ENCODE measurements at regions not wholly inside any gene's neighbourhood (a gene's known extent, or its start where the extent isn't known, plus 50 kb on each side); places are given as distances from the start of the nearest gene placed in this dataset.
"Not testable (repeated sequence)": the region's sequence is repeated elsewhere in the genome, so short reads cannot be mapped to it uniquely, and the experiment has no call there.

GRCh38 chr15:79501086-79501485, 69.0 kb downstream of the MINAR1 start:
- Histone ChIP-seq H3K4me3 (ENCODE audit: low read depth, low read length) (no peak overlapping the region), H3K27me3 (ENCODE audit: control insufficient read depth, insufficient read depth, low read length) (no peaks in the 10 kb centered on the region; the same call in 1 of the 2 replicates), H3K36me3 (ENCODE audit: control insufficient read depth, insufficient read depth, low read length) (no peaks in the 10 kb centered on the region)
- POLR2A ChIA-PET = no interaction called here
- DNase-seq (ENCODE audit: low read depth) = no peak
- TF ChIP-seq, protein P1, sequence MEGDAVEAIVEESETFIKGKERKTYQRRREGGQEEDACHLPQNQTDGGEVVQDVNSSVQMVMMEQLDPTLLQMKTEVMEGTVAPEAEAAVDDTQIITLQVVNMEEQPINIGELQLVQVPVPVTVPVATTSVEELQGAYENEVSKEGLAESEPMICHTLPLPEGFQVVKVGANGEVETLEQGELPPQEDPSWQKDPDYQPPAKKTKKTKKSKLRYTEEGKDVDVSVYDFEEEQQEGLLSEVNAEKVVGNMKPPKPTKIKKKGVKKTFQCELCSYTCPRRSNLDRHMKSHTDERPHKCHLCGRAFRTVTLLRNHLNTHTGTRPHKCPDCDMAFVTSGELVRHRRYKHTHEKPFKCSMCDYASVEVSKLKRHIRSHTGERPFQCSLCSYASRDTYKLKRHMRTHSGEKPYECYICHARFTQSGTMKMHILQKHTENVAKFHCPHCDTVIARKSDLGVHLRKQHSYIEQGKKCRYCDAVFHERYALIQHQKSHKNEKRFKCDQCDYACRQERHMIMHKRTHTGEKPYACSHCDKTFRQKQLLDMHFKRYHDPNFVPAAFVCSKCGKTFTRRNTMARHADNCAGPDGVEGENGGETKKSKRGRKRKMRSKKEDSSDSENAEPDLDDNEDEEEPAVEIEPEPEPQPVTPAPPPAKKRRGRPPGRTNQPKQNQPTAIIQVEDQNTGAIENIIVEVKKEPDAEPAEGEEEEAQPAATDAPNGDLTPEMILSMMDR (IDR thresholded peaks at IDR 0.05; ENCODE audit: insufficient read depth, low read depth, low read length) = no peak
- CTCF ChIA-PET = no interaction called here

- POLR2A ChIA-PET = no interaction called here
- Histone ChIP-seq H3K4me3 (ENCODE audit: low read depth, low read length) (no peak overlapping the region), H3K36me3 (ENCODE audit: control insufficient read depth, insufficient read depth, low read length) (no peaks in the 10 kb centered on the region), H3K27me3 (ENCODE audit: control insufficient read depth, insufficient read depth, low read length) (no peaks in the 10 kb centered on the region)
- TF ChIP-seq, protein P1 (IDR thresholded peaks at IDR 0.05; ENCODE audit: insufficient read depth, low read depth, low read length) = no peak
- CTCF ChIA-PET = no interaction called here
- DNase-seq (ENCODE audit: low read depth) = no peak
Observed at GRCh38 chr15:79505956-79506355, 73.8 kb downstream of the MINAR1 start.

GRCh38 chr15:79512844-79513243, 80.7 kb downstream of the MINAR1 start:
- H3K36me3 ChIP-seq (ENCODE audit: control insufficient read depth, insufficient read depth, low read length); H3K4me3 ChIP-seq (ENCODE audit: low read depth, low read length); H3K27me3 ChIP-seq (ENCODE audit: control insufficient read depth, insufficient read depth, low read length); DNase-seq (ENCODE audit: low read depth); POLR2A ChIA-PET; CTCF ChIA-PET: not testable (repeated sequence)

GRCh38 chr15:79513417-79513816, 81.3 kb downstream of the MINAR1 start:
- no peaks in the 10 kb centered on the region for H3K36me3 ChIP-seq (ENCODE audit: control insufficient read depth, insufficient read depth, low read length)
- ChIA-PET POLR2A (no interaction called here), CTCF (no interaction called here)
- no peak for DNase-seq (ENCODE audit: low read depth)
- no peaks in the 10 kb centered on the region for H3K27me3 ChIP-seq (ENCODE audit: control insufficient read depth, insufficient read depth, low read length)
- TF ChIP-seq, protein P1 (IDR thresholded peaks at IDR 0.05; ENCODE audit: insufficient read depth, low read depth, low read length) = no peak
- H3K4me3 ChIP-seq (ENCODE audit: low read depth, low read length) = no peak overlapping the region

DNA sequence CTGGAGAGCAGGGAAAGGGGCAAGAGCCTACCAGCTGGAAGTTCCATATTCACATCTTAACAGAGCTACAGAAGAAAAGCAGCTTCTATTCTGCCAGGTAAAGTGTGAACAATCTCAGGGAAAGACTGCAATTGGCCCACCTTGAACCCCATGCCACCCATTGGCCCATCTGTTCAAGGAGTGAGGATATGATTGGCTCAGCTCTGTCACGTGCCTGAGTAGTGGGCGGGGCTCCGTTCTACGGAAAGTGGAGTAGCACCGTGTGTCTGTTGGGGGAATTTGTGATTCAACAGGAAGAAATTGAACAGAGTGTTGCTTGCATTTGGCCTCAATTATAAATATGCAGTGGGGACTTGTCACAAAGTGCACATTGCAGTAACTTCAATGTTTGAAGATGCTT, 81.8 kb downstream of the MINAR1 start:
- CTCF ChIA-PET = no interaction called here
- Histone ChIP-seq H3K4me3 (ENCODE audit: low read depth, low read length) (no peak overlapping the region), H3K36me3 (ENCODE audit: control insufficient read depth, insufficient read depth, low read length) (no peaks in the 10 kb centered on the region), H3K27me3 (ENCODE audit: control insufficient read depth, insufficient read depth, low read length) (no peaks in the 10 kb centered on the region)
- POLR2A ChIA-PET = no interaction called here
- TF ChIP-seq, protein P1 (IDR thresholded peaks at IDR 0.05; ENCODE audit: insufficient read depth, low read depth, low read length) = no peak
- DNase-seq (ENCODE audit: low read depth) = no peak

- ChIA-PET CTCF (no interaction called here), POLR2A (no interaction called here)
- TF ChIP-seq, protein P1 (IDR thresholded peaks at IDR 0.05; ENCODE audit: insufficient read depth, low read depth, low read length) = no peak
- DNase-seq (ENCODE audit: low read depth) = no peak
- H3K4me3 ChIP-seq (ENCODE audit: low read depth, low read length) = no peak overlapping the region
- no peaks in the 10 kb centered on the region for H3K27me3 ChIP-seq (ENCODE audit: control insufficient read depth, insufficient read depth, low read length)
- no peaks in the 10 kb centered on the region for H3K36me3 ChIP-seq (ENCODE audit: control insufficient read depth, insufficient read depth, low read length)
Observed at GRCh38 chr15:79515300-79516027, 83.3 kb downstream of the MINAR1 start.

Data from BJ (cell line).